Right lobe of liver (tissue), 4 donors: ENCODE measurements at regions not wholly inside any gene's neighbourhood (a gene's known extent, or its start where the extent isn't known, plus 50 kb on each side); places are given as distances from the start of the nearest gene placed in this dataset.

Experiments used
- POLR2A ChIP-seq: fragments of 450-650 bp; IDR thresholded peaks from one replicate; pipeline ENCODE4 v1.6.1; 2017; ENCODE audit warnings: antibody characterized with exemption, mild to moderate bottlenecking
- TF ChIP-seq, protein P1 (sequence below), 4 donors: fragments of 200-600 bp in 3 of 4; fragments of 450-650 bp in 1 of 4; IDR thresholded peaks; one replicate each; pipeline versions ENCODE4 v1.5.1 to v1.8.0; 2016 to 2022; ENCODE audit warnings: antibody characterized with exemption in 4 of 4, mild to moderate bottlenecking in 2 of 4
- donor health status: DM: no; HTN: no; CAD: no.
- donor health status: DM: no; HTN: no; CAD: no.
- donor health status: DM: no; HTN: yes; CAD: no.

GRCh38 chr6:14742171-14742570, 503.7 kb upstream of the JARID2 start:
- TF ChIP-seq, protein P1, sequence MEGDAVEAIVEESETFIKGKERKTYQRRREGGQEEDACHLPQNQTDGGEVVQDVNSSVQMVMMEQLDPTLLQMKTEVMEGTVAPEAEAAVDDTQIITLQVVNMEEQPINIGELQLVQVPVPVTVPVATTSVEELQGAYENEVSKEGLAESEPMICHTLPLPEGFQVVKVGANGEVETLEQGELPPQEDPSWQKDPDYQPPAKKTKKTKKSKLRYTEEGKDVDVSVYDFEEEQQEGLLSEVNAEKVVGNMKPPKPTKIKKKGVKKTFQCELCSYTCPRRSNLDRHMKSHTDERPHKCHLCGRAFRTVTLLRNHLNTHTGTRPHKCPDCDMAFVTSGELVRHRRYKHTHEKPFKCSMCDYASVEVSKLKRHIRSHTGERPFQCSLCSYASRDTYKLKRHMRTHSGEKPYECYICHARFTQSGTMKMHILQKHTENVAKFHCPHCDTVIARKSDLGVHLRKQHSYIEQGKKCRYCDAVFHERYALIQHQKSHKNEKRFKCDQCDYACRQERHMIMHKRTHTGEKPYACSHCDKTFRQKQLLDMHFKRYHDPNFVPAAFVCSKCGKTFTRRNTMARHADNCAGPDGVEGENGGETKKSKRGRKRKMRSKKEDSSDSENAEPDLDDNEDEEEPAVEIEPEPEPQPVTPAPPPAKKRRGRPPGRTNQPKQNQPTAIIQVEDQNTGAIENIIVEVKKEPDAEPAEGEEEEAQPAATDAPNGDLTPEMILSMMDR (IDR thresholded peaks at IDR 0.05): no peak
- no peak for TF ChIP-seq POLR2A
